ENCODE measurements at regions not wholly inside any gene's neighbourhood (a gene's known extent, or its start where the extent isn't known, plus 50 kb on each side); places are given as distances from the start of the nearest gene placed in this dataset.

- DNase-seq (ENCODE audit: low read depth in 4 of 4, low spot score in 3 of 4) = peak in 1 of 4 donors; percentile 27
Measured at GRCh38 chr21:27406300-27407009, 439.6 kb upstream of the ADAMTS5 start.

GRCh38 chr21:27403011-27403410, 436.1 kb upstream of the ADAMTS5 start:
- no peak for DNase-seq (ENCODE audit: low read depth in 4 of 4, low spot score in 3 of 4)

DNA sequence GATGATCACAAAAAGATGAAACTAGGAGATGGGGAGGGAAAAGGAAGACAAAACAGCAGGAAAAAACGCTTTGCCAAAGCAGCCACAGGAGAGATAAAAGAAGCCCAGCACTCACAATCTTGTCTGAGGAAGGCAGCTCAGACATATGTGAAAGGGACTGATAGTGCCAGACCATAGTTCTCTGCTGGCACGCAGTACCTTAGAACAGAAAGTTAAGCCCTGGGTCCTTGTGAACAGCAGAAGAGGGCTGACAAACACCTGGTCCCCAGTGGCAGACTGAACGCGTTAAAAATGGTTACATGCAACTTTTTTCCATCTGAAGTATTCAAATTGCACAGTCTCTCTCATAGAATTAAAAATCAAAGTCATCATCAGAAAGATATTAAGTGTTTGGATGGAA, 433.2 kb upstream of the ADAMTS5 start:
- no peak for DNase-seq (ENCODE audit: low read depth in 4 of 4, low spot score in 3 of 4)

- DNase-seq (ENCODE audit: low read depth in 4 of 4, low spot score in 3 of 4) = no peak
Measured at GRCh38 chr21:27397578-27397977, 430.7 kb upstream of the ADAMTS5 start.

- no peak for DNase-seq (ENCODE audit: low read depth in 4 of 4, low spot score in 3 of 4)
Measured at GRCh38 chr21:27393726-27394125, 426.8 kb upstream of the ADAMTS5 start.

GRCh38 chr21:27391990-27392389, 425.1 kb upstream of the ADAMTS5 start:
- no peak for DNase-seq (ENCODE audit: low read depth in 4 of 4, low spot score in 3 of 4)

- DNase-seq (ENCODE audit: low read depth in 4 of 4, low spot score in 3 of 4) = no peak
Measured at GRCh38 chr21:27390384-27390783, 423.5 kb upstream of the ADAMTS5 start.

GRCh38 chr21:27388825-27389224, 421.9 kb upstream of the ADAMTS5 start:
- no peak for DNase-seq (ENCODE audit: low read depth in 4 of 4, low spot score in 3 of 4)

- DNase-seq (ENCODE audit: low read depth in 4 of 4, low spot score in 3 of 4) = no peak
Measured at GRCh38 chr21:27382404-27382803, 415.5 kb upstream of the ADAMTS5 start.

- no peak for DNase-seq (ENCODE audit: low read depth in 4 of 4, low spot score in 3 of 4)
Measured at GRCh38 chr21:27380303-27380702, 413.4 kb upstream of the ADAMTS5 start.

- DNase-seq (ENCODE audit: low read depth in 4 of 4, low spot score in 3 of 4) = no peak
Measured at GRCh38 chr21:27379354-27379753, 412.5 kb upstream of the ADAMTS5 start.

- no peak for DNase-seq (ENCODE audit: low read depth in 4 of 4, low spot score in 3 of 4)
Measured at GRCh38 chr21:27372381-27372780, 405.5 kb upstream of the ADAMTS5 start.

GRCh38 chr21:27371975-27372331, 405.1 kb upstream of the ADAMTS5 start:
- no peak for DNase-seq (ENCODE audit: low read depth in 4 of 4, low spot score in 3 of 4)

DNA sequence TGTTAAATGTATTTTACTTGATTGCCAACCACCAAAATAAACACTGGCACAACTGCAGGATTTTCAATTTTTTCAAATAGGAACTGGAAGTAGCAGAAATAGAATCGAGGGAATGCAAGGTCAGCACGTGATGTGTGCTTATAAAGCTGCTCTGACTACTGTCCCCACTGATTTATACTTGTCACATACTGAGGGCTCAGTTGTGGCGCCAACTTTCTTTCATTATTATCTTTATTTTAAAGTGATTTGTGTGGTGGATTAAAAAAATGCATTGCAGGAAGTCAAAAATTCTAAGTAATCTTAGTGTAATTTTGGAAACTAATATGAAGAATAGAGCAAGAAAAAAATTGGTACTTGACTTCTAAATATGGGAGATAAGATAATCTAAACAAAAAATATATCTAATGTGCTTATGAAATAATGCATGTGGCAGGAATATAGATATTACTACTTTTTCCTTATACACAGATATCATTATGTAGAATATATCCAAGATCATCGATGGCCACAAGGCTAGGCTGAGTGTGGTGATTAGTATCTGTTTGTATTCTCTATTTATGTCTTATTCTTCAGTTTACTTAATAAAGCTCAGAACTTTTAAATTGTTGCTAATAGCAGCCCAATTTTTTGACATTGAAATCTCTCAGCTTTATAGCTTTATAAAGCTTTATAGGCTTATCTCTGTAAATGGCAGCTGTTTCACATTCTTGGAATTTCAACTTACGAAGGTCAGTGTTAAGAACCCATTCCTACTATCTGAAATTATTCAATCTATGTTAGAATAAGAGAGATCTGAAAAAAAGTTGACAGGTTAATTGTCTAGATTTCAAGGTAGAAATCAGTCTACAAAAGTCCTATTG, 404.5 kb upstream of the ADAMTS5 start:
- peak in 1 of 4 donors; percentile 35 for DNase-seq (ENCODE audit: low read depth in 4 of 4, low spot score in 3 of 4)

DNA sequence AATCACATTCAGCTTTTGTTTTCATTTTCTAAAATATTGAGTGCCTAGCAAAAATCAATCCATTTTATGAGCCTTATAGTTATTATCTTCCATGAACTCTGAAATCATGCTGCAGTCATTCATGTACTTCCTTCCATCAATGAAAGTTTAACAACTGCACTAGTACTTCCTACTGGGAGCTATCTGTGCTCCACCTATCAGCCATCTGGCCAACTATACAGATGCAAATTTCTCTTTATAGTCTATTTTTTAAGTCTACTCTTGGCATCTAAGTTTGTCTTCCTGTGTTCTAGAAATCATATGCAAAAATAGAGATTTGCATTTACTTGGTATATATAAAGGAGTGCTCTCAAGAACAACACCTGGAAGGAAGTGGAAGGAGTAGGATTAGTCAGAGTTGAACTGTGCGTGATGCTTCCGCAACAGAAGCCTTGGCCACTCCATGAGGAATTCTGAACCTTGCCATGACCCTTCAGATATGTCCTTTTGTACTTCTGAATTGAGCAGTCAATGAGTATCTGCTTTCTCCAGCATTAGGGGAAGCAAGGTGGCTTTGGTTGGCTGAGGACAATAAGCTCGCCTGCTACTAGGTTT, 403.2 kb upstream of the ADAMTS5 start:
- DNase-seq (ENCODE audit: low read depth in 4 of 4, low spot score in 3 of 4) = no peak

DNA sequence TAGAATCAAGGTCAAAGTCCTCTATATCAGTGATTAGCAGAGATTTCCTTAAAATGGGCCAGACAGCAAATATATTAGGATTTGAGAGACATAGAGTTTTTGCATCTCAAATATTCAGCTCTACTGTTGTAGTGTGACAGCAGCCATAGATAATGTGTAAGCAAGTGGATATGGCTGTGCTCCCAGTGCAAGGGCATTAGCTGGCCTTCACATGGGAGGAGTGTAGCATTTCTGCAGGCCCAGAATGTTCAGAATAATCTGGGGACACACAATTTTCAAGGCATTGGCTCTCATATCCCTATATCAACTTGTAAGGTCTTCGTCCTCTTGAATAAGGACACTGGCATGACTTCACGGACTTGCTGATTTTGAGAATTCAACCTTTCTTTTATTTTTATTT, 402.3 kb upstream of the ADAMTS5 start:
- DNase-seq (ENCODE audit: low read depth in 4 of 4, low spot score in 3 of 4) = no peak

DNA sequence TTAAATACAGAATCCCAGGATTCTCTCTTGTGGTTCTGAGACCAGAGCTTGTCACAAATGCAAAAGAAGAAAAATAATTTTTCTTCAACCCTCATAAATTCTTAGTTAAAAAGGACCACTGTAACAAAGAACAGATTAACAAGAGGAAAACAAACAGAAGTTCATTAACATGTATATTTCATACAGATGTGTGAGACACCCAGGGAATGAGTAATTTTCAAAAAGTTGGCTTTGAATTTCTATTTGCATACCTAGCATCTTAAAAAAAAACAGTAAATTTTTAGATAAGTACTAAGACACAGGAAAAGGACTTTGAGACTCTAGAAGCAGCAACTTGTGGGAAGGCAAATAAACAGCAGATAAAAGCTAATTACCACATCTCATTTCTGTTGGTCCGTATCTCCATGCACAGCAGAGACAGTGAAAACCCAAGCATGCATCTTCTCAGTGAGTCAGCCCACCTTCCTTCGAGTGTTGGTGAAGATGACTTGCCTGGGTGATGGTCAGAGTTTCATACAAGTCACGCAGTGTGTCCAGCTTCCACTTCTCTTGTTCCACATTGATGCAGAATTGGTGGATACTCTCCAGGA, 399.9 kb upstream of the ADAMTS5 start:
- DNase-seq (ENCODE audit: low read depth in 4 of 4, low spot score in 3 of 4) = no peak

- no peak for DNase-seq (ENCODE audit: low read depth in 4 of 4, low spot score in 3 of 4)
Measured at GRCh38 chr21:27366036-27366435, 399.1 kb upstream of the ADAMTS5 start.

DNA sequence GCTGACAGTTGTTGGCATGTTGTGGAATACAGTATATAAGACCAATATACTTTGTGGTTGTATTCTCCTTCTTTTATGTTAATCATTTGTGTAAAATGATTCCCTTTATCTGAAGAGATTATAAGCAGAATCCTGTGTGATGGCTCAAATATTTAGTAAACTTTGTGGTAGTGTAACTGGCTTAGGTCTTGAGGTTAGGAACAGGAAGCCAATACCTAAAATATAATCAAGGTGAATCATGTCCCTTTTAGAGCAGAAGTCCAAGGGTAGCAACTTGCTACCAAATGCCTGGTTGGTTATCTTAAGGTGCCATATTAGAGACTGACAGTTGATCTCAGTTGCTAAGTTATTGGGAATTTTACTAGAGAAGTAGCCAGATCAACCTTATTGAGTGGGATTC, 398.5 kb upstream of the ADAMTS5 start:
- no peak for DNase-seq (ENCODE audit: low read depth in 4 of 4, low spot score in 3 of 4)

DNA sequence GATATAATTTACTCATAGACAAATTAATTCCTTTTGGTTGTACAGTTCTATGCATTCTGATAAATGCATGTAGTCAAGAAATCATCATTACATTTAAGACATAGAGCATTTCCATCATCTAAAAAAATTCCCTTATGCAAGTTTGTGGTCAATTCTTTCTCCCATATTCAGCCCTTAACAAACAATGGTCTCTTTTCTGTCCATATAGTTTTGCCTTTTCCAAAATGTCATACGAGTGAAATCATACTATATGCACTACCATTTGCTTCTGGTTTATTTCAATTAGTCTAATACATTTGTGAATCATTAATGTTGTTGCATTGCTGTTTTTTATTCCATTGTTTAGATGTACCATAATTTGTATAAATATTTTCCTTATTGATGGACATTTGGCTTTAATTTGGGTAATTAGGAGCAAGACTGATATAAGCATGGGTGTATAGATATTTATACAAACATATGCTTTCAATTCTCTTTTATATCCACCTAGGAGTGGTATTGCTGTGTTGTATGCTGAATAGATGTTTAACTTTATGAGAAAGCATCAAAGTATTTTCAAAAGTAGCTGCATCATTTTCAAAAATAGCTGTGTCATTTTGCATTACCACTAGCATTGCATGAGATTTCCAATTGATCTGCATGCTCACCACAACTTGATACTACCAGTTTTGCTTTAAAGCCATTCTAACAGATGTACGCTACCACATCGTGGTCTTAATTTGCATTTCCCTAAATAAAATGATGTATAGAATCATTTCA, 397.0 kb upstream of the ADAMTS5 start:
- DNase-seq (ENCODE audit: low read depth in 4 of 4, low spot score in 3 of 4) = no peak

DNA sequence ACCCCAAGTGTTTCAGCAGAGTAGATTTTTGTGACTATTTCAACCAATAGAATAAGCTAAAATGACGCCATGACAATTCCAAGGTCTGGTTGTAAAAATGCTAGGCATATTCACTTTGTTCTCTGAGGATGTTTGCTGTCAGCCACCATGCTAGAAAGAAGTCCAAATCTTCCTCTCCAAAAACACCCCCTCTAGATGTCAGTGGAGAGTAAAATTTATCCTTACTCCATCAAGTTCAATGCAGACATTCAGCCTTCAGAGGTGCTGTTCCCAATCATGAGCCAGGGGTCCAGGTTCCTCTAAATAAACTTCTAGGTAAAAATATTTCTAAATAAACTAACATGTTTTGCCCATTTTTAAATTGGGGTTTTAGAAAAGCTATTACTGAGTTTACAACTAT, 395.4 kb upstream of the ADAMTS5 start:
- DNase-seq (ENCODE audit: low read depth in 4 of 4, low spot score in 3 of 4) = no peak
